Astrocyte (in vitro differentiated cells and primary cell): ENCODE measurements at regions not wholly inside any gene's neighbourhood (a gene's known extent, or its start where the extent isn't known, plus 50 kb on each side); places are given as distances from the start of the nearest gene placed in this dataset.

Experiments used
- EZH2 ChIP-seq: IDR thresholded peaks from 2 replicates; pipeline ENCODE4 v1.6.1; 2012; ENCODE audit warnings: mild to moderate bottlenecking, low read length, inconsistent platforms; ENCODE audit not compliant: insufficient read depth
- TF ChIP-seq, protein P1 (sequence below): IDR thresholded peaks from 2 replicates; pipeline ENCODE4 v1.5.1; 2011; ENCODE audit warnings: low read depth, mild to moderate bottlenecking, inconsistent platforms, low read length, moderate library complexity; ENCODE audit not compliant: insufficient read depth

DNA sequence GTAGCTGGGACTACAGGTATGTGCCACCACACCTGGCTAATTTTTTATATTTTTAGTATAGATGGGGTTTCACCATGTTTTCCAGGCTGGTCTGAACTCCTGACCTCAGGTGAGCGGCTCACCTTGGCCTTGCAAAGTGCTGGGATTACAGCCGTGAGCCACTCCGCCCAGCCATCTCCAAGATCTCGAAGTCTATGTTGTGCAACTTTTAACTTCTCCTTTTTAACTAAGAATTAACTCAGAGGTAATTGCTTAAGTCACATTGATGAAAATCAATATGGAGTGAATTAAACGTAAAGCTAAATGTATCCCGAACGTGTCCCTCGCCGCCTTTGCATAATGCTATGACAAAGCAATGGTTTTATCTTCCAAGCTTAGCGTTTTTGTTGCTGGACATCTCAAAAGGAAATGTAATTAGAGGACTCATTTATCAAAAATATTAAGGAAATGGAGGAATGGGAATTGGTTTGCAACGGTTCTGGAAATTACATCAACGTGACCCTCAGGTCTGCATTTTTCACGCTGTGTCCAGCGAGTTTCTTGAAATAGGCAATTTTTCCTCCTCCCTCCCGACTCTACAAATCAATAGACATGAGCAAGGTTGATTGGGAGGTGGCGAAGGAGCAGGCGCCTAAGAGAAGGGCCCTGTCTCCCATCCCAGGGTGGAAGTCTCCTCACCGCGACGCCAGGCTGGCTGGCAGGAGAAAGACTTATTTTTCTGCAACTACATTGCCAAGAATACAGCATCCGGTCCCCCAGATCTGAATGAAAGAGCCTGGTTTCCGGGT is 89.8 kb downstream of the TMEM130 start:
- TF ChIP-seq, protein P1, sequence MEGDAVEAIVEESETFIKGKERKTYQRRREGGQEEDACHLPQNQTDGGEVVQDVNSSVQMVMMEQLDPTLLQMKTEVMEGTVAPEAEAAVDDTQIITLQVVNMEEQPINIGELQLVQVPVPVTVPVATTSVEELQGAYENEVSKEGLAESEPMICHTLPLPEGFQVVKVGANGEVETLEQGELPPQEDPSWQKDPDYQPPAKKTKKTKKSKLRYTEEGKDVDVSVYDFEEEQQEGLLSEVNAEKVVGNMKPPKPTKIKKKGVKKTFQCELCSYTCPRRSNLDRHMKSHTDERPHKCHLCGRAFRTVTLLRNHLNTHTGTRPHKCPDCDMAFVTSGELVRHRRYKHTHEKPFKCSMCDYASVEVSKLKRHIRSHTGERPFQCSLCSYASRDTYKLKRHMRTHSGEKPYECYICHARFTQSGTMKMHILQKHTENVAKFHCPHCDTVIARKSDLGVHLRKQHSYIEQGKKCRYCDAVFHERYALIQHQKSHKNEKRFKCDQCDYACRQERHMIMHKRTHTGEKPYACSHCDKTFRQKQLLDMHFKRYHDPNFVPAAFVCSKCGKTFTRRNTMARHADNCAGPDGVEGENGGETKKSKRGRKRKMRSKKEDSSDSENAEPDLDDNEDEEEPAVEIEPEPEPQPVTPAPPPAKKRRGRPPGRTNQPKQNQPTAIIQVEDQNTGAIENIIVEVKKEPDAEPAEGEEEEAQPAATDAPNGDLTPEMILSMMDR = no peak
- TF ChIP-seq EZH2 = no peak
